GM23248 (cell line): ENCODE measurements at regions not wholly inside any gene's neighbourhood (a gene's known extent, or its start where the extent isn't known, plus 50 kb on each side); places are given as distances from the start of the nearest gene placed in this dataset.

Experiments used
- DNase-seq: peaks from one replicate; pipeline ENCODE4 v3.0.0-alpha.2; 2015
- H2AFZ ChIP-seq: fragments of 200-600 bp; sonication (generic); 2 replicates; pipeline ENCODE4 v1.6.1; 2016; ENCODE audit warnings: antibody characterized with exemption
- H3F3A ChIP-seq: fragments of 200-600 bp; sonication (generic); 2 replicates; pipeline ENCODE4 v1.6.1; 2016; ENCODE audit warnings: mild to moderate bottlenecking, antibody characterized with exemption, mixed run types; ENCODE audit not compliant: insufficient read depth
- H3K27ac ChIP-seq: fragments of 200-600 bp; sonication (generic); 2 replicates; pipeline ENCODE4 v1.5.1; 2016; ENCODE audit warnings: mild to moderate bottlenecking
- H3K27me3 ChIP-seq: fragments of 200-600 bp; sonication (generic); replicated peaks from 2 replicates; pipeline ENCODE4 v1.6.1; 2016; ENCODE audit warnings: mild to moderate bottlenecking; ENCODE audit not compliant: insufficient read depth
- H3K36me3 ChIP-seq: fragments of 200-600 bp; sonication (generic); 2 replicates; pipeline ENCODE4 v1.6.1; 2016; ENCODE audit warnings: low read depth, mild to moderate bottlenecking
- H3K4me1 ChIP-seq: fragments of 200-600 bp; sonication (generic); 2 replicates; pipeline ENCODE4 v1.6.1; 2016; ENCODE audit warnings: mild to moderate bottlenecking; ENCODE audit not compliant: insufficient read depth
- H3K4me2 ChIP-seq: fragments of 200-600 bp; sonication (generic); one replicate; pipeline ENCODE4 v1.6.1; 2016; ENCODE audit warnings: mild to moderate bottlenecking; ENCODE audit not compliant: unreplicated experiment
- H3K4me3 ChIP-seq: fragments of 200-600 bp; sonication (generic); 2 replicates; pipeline ENCODE4 v1.5.1; 2016; ENCODE audit warnings: mild to moderate bottlenecking
- H3K79me2 ChIP-seq: fragments of 200-600 bp; sonication (generic); 2 replicates; pipeline ENCODE4 v1.6.1; 2016; ENCODE audit warnings: mild to moderate bottlenecking; ENCODE audit not compliant: insufficient read depth
- H3K9ac ChIP-seq: fragments of 200-600 bp; sonication (generic); 2 replicates; pipeline ENCODE4 v1.6.1; 2016; ENCODE audit warnings: mild to moderate bottlenecking
- H3K9me2 ChIP-seq: fragments of 200-600 bp; sonication (generic); 2 replicates; pipeline ENCODE4 v1.6.1; 2016; ENCODE audit warnings: mixed run types, mild to moderate bottlenecking, moderate library complexity; ENCODE audit not compliant: insufficient read depth
- H3K9me3 ChIP-seq: fragments of 200-600 bp; sonication (generic); one replicate; pipeline ENCODE4 v1.6.1; 2017; ENCODE audit warnings: low read depth
- H4K20me1 ChIP-seq: fragments of 200-600 bp; sonication (generic); 2 replicates; pipeline ENCODE4 v1.6.0; 2016; ENCODE audit not compliant: insufficient read depth
- EZH2 ChIP-seq: fragments of 200-600 bp; sonication (generic); IDR thresholded peaks from 2 replicates; pipeline ENCODE4 v1.6.1; 2018; ENCODE audit warnings: antibody characterized with exemption, mild to moderate bottlenecking; ENCODE audit not compliant: insufficient read depth, poor library complexity, severe bottlenecking
- EZH2phosphoT487 ChIP-seq: fragments of 200-600 bp; sonication (generic); IDR thresholded peaks from 2 replicates; pipeline ENCODE4 v1.6.1; 2018; ENCODE audit warnings: antibody characterized with exemption, moderate library complexity, mild to moderate bottlenecking, low read depth; ENCODE audit not compliant: insufficient read depth
- WGBS, 2 experiments: methylation state at CpG; one replicate each; pipeline ENCODE4 v1.1.6; 2015 to 2017; ENCODE audit warnings: low lambda C conversion rate in 2 of 2, low coverage in 1 of 2; ENCODE audit errors: missing lambda C conversion rate in 2 of 2; 5-methylcytosine and 5-hydroxymethylcytosine counted together
- in situ Hi-C: fragments of 300-500 bp; cut with MboI; formaldehyde crosslinking; loops from 2 replicates; pipeline ENCODE4 v1.15.0; 2020

DNA sequence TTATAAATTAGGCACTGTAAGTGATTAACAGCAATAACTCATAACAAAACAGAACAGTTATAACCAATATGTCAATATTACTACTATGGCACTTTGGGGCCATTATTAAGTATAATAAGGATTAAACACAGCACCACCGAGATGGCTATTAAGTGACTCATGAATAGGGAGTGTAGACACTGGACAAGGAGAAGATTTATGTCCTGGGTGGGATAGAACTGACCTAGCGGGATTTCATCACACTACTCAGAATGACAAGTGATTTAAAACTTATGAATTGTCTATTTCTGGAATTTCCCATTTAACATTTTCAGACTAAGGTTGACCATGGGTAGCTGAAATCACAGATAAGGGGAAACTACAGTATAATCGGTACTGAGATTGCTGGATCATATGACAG lies 79.0 kb upstream of the SLC7A1 start:
- 21 to 22% methylated on average over 3 of the region's 3 CpGs for WGBS, 2 experiments
- Histone ChIP-seq H3F3A (peaks cover 24% of the 10 kb centered on the region), H3K4me2 (no peak overlapping the region), H3K79me2 (no peaks in the 10 kb centered on the region), H3K4me1 (peaks cover 34% of the 10 kb centered on the region), H4K20me1 (no peaks in the 10 kb centered on the region), H3K36me3 (no peaks in the 10 kb centered on the region), H3K9ac (no peak overlapping the region), H2AFZ (no peak overlapping the region), H3K27ac (no peak overlapping the region), H3K9me2 (no peaks in the 10 kb centered on the region), H3K4me3 (no peak overlapping the region), H3K27me3 (no peaks in the 10 kb centered on the region), H3K9me3 (no peaks in the 10 kb centered on the region)
- TF ChIP-seq EZH2 (no peak), EZH2phosphoT487 (no peak)
- in situ Hi-C loops: no loop called here
- DNase-seq: peak; percentile 62

DNA sequence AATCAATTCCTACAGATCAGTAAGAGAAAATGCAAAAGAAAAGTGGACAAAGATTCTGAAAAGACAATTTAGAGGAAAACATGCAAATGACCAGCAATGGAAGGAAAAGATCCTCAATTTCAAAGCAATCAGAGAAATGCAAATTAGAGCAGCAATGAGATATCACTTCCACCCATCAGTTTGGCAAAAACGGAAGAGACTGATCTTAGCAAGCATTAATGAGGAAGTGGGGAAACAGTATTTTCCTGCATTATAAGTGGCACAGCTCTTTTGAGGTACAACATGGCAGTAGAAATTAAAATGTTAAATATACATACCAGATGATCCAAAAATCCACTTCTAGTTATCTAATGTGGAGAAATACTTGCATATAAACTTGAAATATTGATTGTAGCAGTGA lies 69.1 kb upstream of the SLC7A1 start:
- Histone ChIP-seq H3K27ac (no peak overlapping the region), H3F3A (no peaks in the 10 kb centered on the region), H3K79me2 (no peaks in the 10 kb centered on the region), H3K27me3 (no peaks in the 10 kb centered on the region), H4K20me1 (no peaks in the 10 kb centered on the region), H3K9me2 (no peaks in the 10 kb centered on the region), H3K4me3 (no peak overlapping the region), H3K4me2 (no peak overlapping the region), H3K4me1 (no peaks in the 10 kb centered on the region), H2AFZ (no peak overlapping the region), H3K9ac (no peak overlapping the region), H3K9me3 (peaks cover 2% of the 10 kb centered on the region), H3K36me3 (no peaks in the 10 kb centered on the region)
- in situ Hi-C loops: no loop called here
- TF ChIP-seq EZH2: no peak
- TF ChIP-seq EZH2phosphoT487: no peak
- whole genome bisulfite sequencing, 2 experiments: 42 to 48% methylated on average over 1 of the region's 1 CpG
- DNase-seq: no peak

DNA sequence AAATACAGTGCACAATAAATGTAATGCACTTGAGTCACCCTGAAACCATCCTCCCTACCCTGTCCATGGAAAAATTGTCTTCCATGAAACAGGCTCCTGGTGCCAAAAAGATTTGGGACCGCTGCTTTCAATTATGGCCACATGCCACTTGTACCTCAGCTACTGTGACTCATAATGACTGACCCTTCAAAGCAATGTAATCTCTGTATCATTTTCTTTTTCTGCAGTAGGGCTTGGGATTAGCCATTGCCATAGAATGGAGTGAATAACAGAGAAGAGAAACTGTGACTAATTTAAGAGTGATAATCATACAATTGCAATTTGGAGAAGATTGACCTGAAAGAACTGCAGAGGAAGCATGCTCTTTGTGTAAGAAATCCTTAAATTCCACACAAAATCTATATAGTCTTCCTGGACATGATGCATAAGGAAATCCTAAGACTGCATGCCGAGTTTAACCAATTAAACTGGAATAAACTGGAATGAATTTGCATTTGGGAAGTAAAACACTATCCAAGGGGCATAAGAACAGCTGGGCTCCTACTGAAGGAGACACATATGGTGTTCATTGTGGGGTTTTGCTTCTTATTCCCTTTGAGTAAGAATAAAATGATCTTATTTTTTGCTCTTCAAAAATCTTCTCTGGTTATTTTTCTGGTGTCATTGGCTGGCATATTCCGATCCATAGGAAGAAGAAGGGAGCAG lies 59.5 kb upstream of the SLC7A1 start:
- H2AFZ ChIP-seq: peak overlapping the region; percentile 20; the same call in 1 of the 2 replicates
- peak; percentile 96 for DNase-seq
- H3K27ac ChIP-seq: peak overlapping the region; percentile 70
- H3K36me3 ChIP-seq: no peaks in the 10 kb centered on the region
- peak overlapping the region; percentile 67 for H3K4me2 ChIP-seq
- in situ Hi-C loops: no loop called here
- no peaks in the 10 kb centered on the region for H3K27me3 ChIP-seq
- peaks cover 8% of the 10 kb centered on the region; the same call in 1 of the 2 replicates for H3K79me2 ChIP-seq
- H3K9me3 ChIP-seq: no peaks in the 10 kb centered on the region
- no peaks in the 10 kb centered on the region for H3K9me2 ChIP-seq
- no peaks in the 10 kb centered on the region for H4K20me1 ChIP-seq
- no peak for TF ChIP-seq EZH2phosphoT487
- no peak for TF ChIP-seq EZH2
- H3F3A ChIP-seq: peaks cover 23% of the 10 kb centered on the region
- H3K4me3 ChIP-seq: peak overlapping the region; percentile 22; the same call in 1 of the 2 replicates
- H3K9ac ChIP-seq: peak overlapping the region; percentile 26
- 14 to 24% methylated on average over 3 of the region's 3 CpGs for WGBS, 2 experiments
- peaks cover 19% of the 10 kb centered on the region for H3K4me1 ChIP-seq

DNA sequence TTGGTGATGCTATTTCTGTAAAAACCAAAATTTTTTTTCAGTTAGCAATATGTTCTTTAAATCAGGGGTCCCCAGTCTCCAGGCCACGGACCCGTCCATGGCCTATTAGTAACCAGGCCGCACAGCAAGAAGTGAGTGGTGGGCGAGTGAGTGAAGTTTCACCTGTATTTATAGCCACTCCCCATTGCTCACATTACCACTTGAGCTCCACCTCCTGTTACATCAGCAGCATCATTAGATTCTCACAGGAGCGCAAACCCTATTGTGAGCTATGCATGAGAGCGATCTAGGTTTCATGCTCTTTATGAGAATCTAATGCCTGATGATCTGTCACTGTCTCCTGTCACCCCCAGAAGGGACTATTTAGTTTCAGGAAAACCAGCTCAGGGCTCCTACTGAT lies 58.9 kb upstream of the SLC7A1 start:
- no peak overlapping the region for H3K9ac ChIP-seq
- WGBS, 2 experiments: 95 to 98% methylated on average over 6 of the region's 6 CpGs
- DNase-seq: no peak

More for the DNA sequence above, 58.9 kb upstream of the SLC7A1 start:
- H2AFZ ChIP-seq: no peak overlapping the region
- H3K27ac ChIP-seq: peak overlapping the region; percentile 70
- in situ Hi-C loops: no loop called here
- no peaks in the 10 kb centered on the region for H3K9me3 ChIP-seq
- H3F3A ChIP-seq: peaks cover 23% of the 10 kb centered on the region
- no peaks in the 10 kb centered on the region for H3K27me3 ChIP-seq
- no peak overlapping the region for H3K4me3 ChIP-seq
- peaks cover 8% of the 10 kb centered on the region; the same call in 1 of the 2 replicates for H3K79me2 ChIP-seq
- H4K20me1 ChIP-seq: no peaks in the 10 kb centered on the region
- TF ChIP-seq EZH2 (no peak), EZH2phosphoT487 (no peak)
- peaks cover 19% of the 10 kb centered on the region for H3K4me1 ChIP-seq
- no peaks in the 10 kb centered on the region for H3K36me3 ChIP-seq
- peak overlapping the region; percentile 67 for H3K4me2 ChIP-seq
- no peaks in the 10 kb centered on the region for H3K9me2 ChIP-seq
